HG03460 (cell line): ENCODE measurements at regions not wholly inside any gene's neighbourhood (a gene's known extent, or its start where the extent isn't known, plus 50 kb on each side); places are given as distances from the start of the nearest gene placed in this dataset.
"Not testable (repeated sequence)": the region's sequence is repeated elsewhere in the genome, so short reads cannot be mapped to it uniquely, and the experiment has no call there.

ENCODE experiments used
- ATAC-seq: cut with Tn5 transposase; IDR thresholded peaks from one replicate; pipeline ENCODE4 v1.9.1; 2021; ENCODE audit not compliant: unreplicated experiment

GRCh38 chr1:213702703-213703102 is 285.1 kb upstream of the PROX1 start:
- no peak for ATAC-seq

- no peak for ATAC-seq
Measured at GRCh38 chr1:213704941-213705340, 282.8 kb upstream of the PROX1 start.

GRCh38 chr1:213711833-213712490 is 275.8 kb upstream of the PROX1 start:
- not testable (repeated sequence) for ATAC-seq

GRCh38 chr1:213714645-213715044 is 273.1 kb upstream of the PROX1 start:
- ATAC-seq: no peak

- no peak for ATAC-seq
Measured at GRCh38 chr1:213715182-213715581, 272.6 kb upstream of the PROX1 start.

GRCh38 chr1:213719462-213719861 is 268.3 kb upstream of the PROX1 start:
- no peak for ATAC-seq

- no peak for ATAC-seq
Measured at GRCh38 chr1:213720032-213720431, 267.7 kb upstream of the PROX1 start.

- no peak for ATAC-seq
Measured at GRCh38 chr1:213723187-213723586, 264.6 kb upstream of the PROX1 start.

- no peak for ATAC-seq
Measured at GRCh38 chr1:213724640-213725536, 262.9 kb upstream of the PROX1 start.

- no peak for ATAC-seq
Measured at GRCh38 chr1:213727853-213728592, 259.8 kb upstream of the PROX1 start.

- ATAC-seq: no peak
Measured at GRCh38 chr1:213728593-213729536, 258.9 kb upstream of the PROX1 start.

GRCh38 chr1:213733705-213734104 is 254.1 kb upstream of the PROX1 start:
- ATAC-seq: no peak

GRCh38 chr1:213737398-213738035 is 250.3 kb upstream of the PROX1 start:
- no peak for ATAC-seq

GRCh38 chr1:213738658-213739057 is 249.1 kb upstream of the PROX1 start:
- no peak for ATAC-seq

GRCh38 chr1:213742992-213743391 is 244.8 kb upstream of the PROX1 start:
- ATAC-seq: no peak

- ATAC-seq: no peak
Measured at GRCh38 chr1:213744780-213745179, 243.0 kb upstream of the PROX1 start.

- no peak for ATAC-seq
Measured at GRCh38 chr1:213745451-213745850, 242.3 kb upstream of the PROX1 start.

- no peak for ATAC-seq
Measured at GRCh38 chr1:213749558-213749957, 238.2 kb upstream of the PROX1 start.

- ATAC-seq: no peak
Measured at GRCh38 chr1:213750231-213751063, 237.3 kb upstream of the PROX1 start.
